ENCODE measurements at regions not wholly inside any gene's neighbourhood (a gene's known extent, or its start where the extent isn't known, plus 50 kb on each side); places are given as distances from the start of the nearest gene placed in this dataset.

GRCh38 chr4:126482311-126482710 is 1150.4 kb upstream of the INTU start:
- no peak for TF ChIP-seq ARNTL (CRISPR knock-in tag; IDR thresholded peaks at IDR 0.05; ENCODE audit: borderline replicate concordance, low read depth)
- TF ChIP-seq TOX (CRISPR knock-in tag; IDR thresholded peaks at IDR 0.05; ENCODE audit: borderline replicate concordance), result no peak
- no peak for TF ChIP-seq ZFP3 (CRISPR knock-in tag; IDR thresholded peaks at IDR 0.05)
- TF ChIP-seq SNAI2 (CRISPR knock-in tag; IDR thresholded peaks at IDR 0.05), result no peak
- TF ChIP-seq CREB5 (CRISPR knock-in tag; IDR thresholded peaks at IDR 0.05; ENCODE audit: low read depth), result no peak
- no peak for TF ChIP-seq PATZ1 (CRISPR knock-in tag; IDR thresholded peaks at IDR 0.05; ENCODE audit: borderline replicate concordance)
- no peak for TF ChIP-seq ESRRG (CRISPR knock-in tag; IDR thresholded peaks at IDR 0.05)
- no peak for TF ChIP-seq GLIS3 (CRISPR knock-in tag; IDR thresholded peaks at IDR 0.05)
- TF ChIP-seq ZNF70 (CRISPR knock-in tag; IDR thresholded peaks at IDR 0.05), result no peak
